CD4-positive, alpha-beta T cell treated with Interleukin-21 for 1 hour (primary cell): ENCODE measurements at regions not wholly inside any gene's neighbourhood (a gene's known extent, or its start where the extent isn't known, plus 50 kb on each side); places are given as distances from the start of the nearest gene placed in this dataset.
"Not testable (repeated sequence)": the region's sequence is repeated elsewhere in the genome, so short reads cannot be mapped to it uniquely, and the experiment has no call there.

ENCODE experiments used
- DNase-seq: peaks from one replicate; pipeline ENCODE4 v3.0.0-alpha.2; 2020

GRCh38 chr7:68109299-68109698 lies 1112.7 kb downstream of the TYW1 start:
- DNase-seq: no peak

- DNase-seq: no peak
Observed at GRCh38 chr7:68119411-68119810, 1122.8 kb downstream of the TYW1 start.

- no peak for DNase-seq
Observed at GRCh38 chr7:68121056-68121455, 1124.4 kb downstream of the TYW1 start.

- DNase-seq: no peak
Observed at GRCh38 chr7:68121655-68122054, 1125.0 kb downstream of the TYW1 start.

GRCh38 chr7:68122801-68123200 lies 1126.2 kb downstream of the TYW1 start:
- DNase-seq: no peak

GRCh38 chr7:68125168-68125567 lies 1128.5 kb downstream of the TYW1 start:
- no peak for DNase-seq

- no peak for DNase-seq
Observed at GRCh38 chr7:68133045-68133444, 1136.4 kb downstream of the TYW1 start.

- DNase-seq: no peak
Observed at GRCh38 chr7:68143345-68143744, 1146.7 kb downstream of the TYW1 start.

- DNase-seq: no peak
Observed at GRCh38 chr7:68146983-68147382, 1150.3 kb downstream of the TYW1 start.

- DNase-seq: no peak
Observed at GRCh38 chr7:68147614-68148238, 1151.1 kb downstream of the TYW1 start.

GRCh38 chr7:68148440-68148839 lies 1151.8 kb downstream of the TYW1 start:
- DNase-seq: no peak

- no peak for DNase-seq
Observed at GRCh38 chr7:68152205-68152604, 1155.6 kb downstream of the TYW1 start.

GRCh38 chr7:68155676-68156075 lies 1159.0 kb downstream of the TYW1 start:
- no peak for DNase-seq

GRCh38 chr7:68158686-68159295 lies 1162.2 kb downstream of the TYW1 start:
- DNase-seq: no peak

GRCh38 chr7:68162712-68163111 lies 1166.1 kb downstream of the TYW1 start:
- DNase-seq: no peak

GRCh38 chr7:68166525-68166924 lies 1169.9 kb downstream of the TYW1 start:
- DNase-seq: no peak

- DNase-seq: no peak
Observed at GRCh38 chr7:68173513-68173912, 1176.9 kb downstream of the TYW1 start.

- DNase-seq: no peak
Observed at GRCh38 chr7:68176974-68177373, 1180.3 kb downstream of the TYW1 start.

- no peak for DNase-seq
Observed at GRCh38 chr7:68180761-68181160, 1184.1 kb downstream of the TYW1 start.

- no peak for DNase-seq
Observed at GRCh38 chr7:68183176-68183575, 1186.5 kb downstream of the TYW1 start.

- DNase-seq: no peak
Observed at GRCh38 chr7:68185631-68186456, 1189.2 kb downstream of the TYW1 start.

- DNase-seq: no peak
Observed at GRCh38 chr7:68187532-68187931, 1190.9 kb downstream of the TYW1 start.

GRCh38 chr7:68192941-68193340 lies 1196.3 kb downstream of the TYW1 start:
- DNase-seq: no peak

GRCh38 chr7:68195642-68196041 lies 1199.0 kb downstream of the TYW1 start:
- not testable (repeated sequence) for DNase-seq
